H1 (cell line): ENCODE measurements at regions not wholly inside any gene's neighbourhood (a gene's known extent, or its start where the extent isn't known, plus 50 kb on each side); places are given as distances from the start of the nearest gene placed in this dataset.

Experiments
- ASH2L ChIP-seq: fragments of 200-600, 300-600 bp; sonication (generic); IDR thresholded peaks from one replicate; pipeline ENCODE4 v1.7.1; 2017; ENCODE audit warnings: low read length
- BACH1 ChIP-seq: IDR thresholded peaks from 2 replicates; pipeline ENCODE4 v1.6.1; 2012; ENCODE audit warnings: low read length, improper control_type of control experiment
- CBX5 ChIP-seq: fragments of 300-800, 300-1000 bp; sonication (generic); IDR thresholded peaks from 2 replicates; pipeline ENCODE4 v1.7.1; 2016; ENCODE audit warnings: antibody characterized with exemption, low read length, low read depth
- CREB1 ChIP-seq: IDR thresholded peaks from 2 replicates; pipeline ENCODE4 v1.6.1; 2012; ENCODE audit warnings: inconsistent platforms
- RAD21 ChIP-seq, 2 experiments: IDR thresholded peaks in 1 of 2; conservative IDR thresholded peaks in 1 of 2; 2 replicates each; pipeline ENCODE4 v1.6.1; 2011; ENCODE audit warnings: low read depth in 2 of 2, low read length in 2 of 2, improper control_type of control experiment in 1 of 2, inconsistent platforms in 1 of 2, mild to moderate bottlenecking in 1 of 2, moderate library complexity in 1 of 2
- SIN3A ChIP-seq, 2 experiments: IDR thresholded peaks in 1 of 2; conservative IDR thresholded peaks in 1 of 2; 2 replicates each; pipeline ENCODE4 v1.6.1; 2011 to 2012; ENCODE audit warnings: low read length in 2 of 2, improper control_type of control experiment in 1 of 2, low read depth in 1 of 2, mild to moderate bottlenecking in 1 of 2
- SRF ChIP-seq: IDR thresholded peaks from 2 replicates; pipeline ENCODE4 v1.6.1; 2011; ENCODE audit warnings: mild to moderate bottlenecking, low read depth, low read length, moderate library complexity
- YY1 ChIP-seq: IDR thresholded peaks from 2 replicates; pipeline ENCODE4 v1.6.1; 2011; ENCODE audit warnings: low read depth, mild to moderate bottlenecking, low read length
- TF ChIP-seq, protein P1 (sequence below): fragments of 300-600 bp; sonication (generic); IDR thresholded peaks from 2 replicates; pipeline ENCODE4 v1.7.1; 2012; ENCODE audit warnings: low read length, moderate library complexity, mild to moderate bottlenecking, inconsistent platforms; ENCODE audit not compliant: insufficient replicate concordance
- TF ChIP-seq, protein P2 (sequence below): IDR thresholded peaks from 2 replicates; pipeline ENCODE4 v1.6.1; 2011; ENCODE audit warnings: low read length, improper control_type of control experiment
- TF ChIP-seq, protein P3 (sequence below): IDR thresholded peaks from 2 replicates; pipeline ENCODE4 v1.6.1; 2011; ENCODE audit warnings: low read depth, mild to moderate bottlenecking, low read length; ENCODE audit not compliant: insufficient read depth

DNA sequence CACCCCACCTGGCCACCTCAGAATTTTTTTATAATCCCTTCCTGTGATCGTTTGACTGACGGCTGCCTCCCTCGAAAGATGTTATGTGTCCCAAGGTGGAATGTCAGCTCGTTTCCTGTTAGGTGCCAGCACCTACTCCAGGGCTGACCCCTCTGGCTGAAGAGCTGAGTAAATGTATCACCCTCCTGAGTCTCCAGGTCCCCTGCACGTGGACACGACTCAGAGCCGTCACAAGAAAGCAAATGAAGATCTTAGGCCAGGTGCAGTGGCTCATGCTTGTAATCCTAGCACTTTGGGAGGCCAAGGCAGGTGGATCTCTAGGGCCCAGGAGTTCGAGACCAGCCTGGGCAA, 273.2 kb downstream of the C16orf95 start (continued):
- TF ChIP-seq, protein P1, sequence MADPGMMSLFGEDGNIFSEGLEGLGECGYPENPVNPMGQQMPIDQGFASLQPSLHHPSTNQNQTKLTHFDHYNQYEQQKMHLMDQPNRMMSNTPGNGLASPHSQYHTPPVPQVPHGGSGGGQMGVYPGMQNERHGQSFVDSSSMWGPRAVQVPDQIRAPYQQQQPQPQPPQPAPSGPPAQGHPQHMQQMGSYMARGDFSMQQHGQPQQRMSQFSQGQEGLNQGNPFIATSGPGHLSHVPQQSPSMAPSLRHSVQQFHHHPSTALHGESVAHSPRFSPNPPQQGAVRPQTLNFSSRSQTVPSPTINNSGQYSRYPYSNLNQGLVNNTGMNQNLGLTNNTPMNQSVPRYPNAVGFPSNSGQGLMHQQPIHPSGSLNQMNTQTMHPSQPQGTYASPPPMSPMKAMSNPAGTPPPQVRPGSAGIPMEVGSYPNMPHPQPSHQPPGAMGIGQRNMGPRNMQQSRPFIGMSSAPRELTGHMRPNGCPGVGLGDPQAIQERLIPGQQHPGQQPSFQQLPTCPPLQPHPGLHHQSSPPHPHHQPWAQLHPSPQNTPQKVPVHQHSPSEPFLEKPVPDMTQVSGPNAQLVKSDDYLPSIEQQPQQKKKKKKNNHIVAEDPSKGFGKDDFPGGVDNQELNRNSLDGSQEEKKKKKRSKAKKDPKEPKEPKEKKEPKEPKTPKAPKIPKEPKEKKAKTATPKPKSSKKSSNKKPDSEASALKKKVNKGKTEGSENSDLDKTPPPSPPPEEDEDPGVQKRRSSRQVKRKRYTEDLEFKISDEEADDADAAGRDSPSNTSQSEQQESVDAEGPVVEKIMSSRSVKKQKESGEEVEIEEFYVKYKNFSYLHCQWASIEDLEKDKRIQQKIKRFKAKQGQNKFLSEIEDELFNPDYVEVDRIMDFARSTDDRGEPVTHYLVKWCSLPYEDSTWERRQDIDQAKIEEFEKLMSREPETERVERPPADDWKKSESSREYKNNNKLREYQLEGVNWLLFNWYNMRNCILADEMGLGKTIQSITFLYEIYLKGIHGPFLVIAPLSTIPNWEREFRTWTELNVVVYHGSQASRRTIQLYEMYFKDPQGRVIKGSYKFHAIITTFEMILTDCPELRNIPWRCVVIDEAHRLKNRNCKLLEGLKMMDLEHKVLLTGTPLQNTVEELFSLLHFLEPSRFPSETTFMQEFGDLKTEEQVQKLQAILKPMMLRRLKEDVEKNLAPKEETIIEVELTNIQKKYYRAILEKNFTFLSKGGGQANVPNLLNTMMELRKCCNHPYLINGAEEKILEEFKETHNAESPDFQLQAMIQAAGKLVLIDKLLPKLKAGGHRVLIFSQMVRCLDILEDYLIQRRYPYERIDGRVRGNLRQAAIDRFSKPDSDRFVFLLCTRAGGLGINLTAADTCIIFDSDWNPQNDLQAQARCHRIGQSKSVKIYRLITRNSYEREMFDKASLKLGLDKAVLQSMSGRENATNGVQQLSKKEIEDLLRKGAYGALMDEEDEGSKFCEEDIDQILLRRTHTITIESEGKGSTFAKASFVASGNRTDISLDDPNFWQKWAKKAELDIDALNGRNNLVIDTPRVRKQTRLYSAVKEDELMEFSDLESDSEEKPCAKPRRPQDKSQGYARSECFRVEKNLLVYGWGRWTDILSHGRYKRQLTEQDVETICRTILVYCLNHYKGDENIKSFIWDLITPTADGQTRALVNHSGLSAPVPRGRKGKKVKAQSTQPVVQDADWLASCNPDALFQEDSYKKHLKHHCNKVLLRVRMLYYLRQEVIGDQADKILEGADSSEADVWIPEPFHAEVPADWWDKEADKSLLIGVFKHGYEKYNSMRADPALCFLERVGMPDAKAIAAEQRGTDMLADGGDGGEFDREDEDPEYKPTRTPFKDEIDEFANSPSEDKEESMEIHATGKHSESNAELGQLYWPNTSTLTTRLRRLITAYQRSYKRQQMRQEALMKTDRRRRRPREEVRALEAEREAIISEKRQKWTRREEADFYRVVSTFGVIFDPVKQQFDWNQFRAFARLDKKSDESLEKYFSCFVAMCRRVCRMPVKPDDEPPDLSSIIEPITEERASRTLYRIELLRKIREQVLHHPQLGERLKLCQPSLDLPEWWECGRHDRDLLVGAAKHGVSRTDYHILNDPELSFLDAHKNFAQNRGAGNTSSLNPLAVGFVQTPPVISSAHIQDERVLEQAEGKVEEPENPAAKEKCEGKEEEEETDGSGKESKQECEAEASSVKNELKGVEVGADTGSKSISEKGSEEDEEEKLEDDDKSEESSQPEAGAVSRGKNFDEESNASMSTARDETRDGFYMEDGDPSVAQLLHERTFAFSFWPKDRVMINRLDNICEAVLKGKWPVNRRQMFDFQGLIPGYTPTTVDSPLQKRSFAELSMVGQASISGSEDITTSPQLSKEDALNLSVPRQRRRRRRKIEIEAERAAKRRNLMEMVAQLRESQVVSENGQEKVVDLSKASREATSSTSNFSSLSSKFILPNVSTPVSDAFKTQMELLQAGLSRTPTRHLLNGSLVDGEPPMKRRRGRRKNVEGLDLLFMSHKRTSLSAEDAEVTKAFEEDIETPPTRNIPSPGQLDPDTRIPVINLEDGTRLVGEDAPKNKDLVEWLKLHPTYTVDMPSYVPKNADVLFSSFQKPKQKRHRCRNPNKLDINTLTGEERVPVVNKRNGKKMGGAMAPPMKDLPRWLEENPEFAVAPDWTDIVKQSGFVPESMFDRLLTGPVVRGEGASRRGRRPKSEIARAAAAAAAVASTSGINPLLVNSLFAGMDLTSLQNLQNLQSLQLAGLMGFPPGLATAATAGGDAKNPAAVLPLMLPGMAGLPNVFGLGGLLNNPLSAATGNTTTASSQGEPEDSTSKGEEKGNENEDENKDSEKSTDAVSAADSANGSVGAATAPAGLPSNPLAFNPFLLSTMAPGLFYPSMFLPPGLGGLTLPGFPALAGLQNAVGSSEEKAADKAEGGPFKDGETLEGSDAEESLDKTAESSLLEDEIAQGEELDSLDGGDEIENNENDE = no peak
- TF ChIP-seq BACH1 (no peak), YY1 (no peak), SRF (no peak), SIN3A (conservative IDR thresholded peaks at IDR 0.05 in 1 of 2, IDR thresholded peaks at IDR 0.05 in 1 of 2; ENCODE audit: low read depth in 1 of 2, low read length in 2 of 2) (no peak), RAD21 (IDR thresholded peaks at IDR 0.05 in 1 of 2, conservative IDR thresholded peaks at IDR 0.05 in 1 of 2; ENCODE audit: low read depth in 2 of 2, low read length in 2 of 2) (no peak), ASH2L (no peak), CBX5 (no peak), CREB1 (no peak)
- TF ChIP-seq, protein P2, sequence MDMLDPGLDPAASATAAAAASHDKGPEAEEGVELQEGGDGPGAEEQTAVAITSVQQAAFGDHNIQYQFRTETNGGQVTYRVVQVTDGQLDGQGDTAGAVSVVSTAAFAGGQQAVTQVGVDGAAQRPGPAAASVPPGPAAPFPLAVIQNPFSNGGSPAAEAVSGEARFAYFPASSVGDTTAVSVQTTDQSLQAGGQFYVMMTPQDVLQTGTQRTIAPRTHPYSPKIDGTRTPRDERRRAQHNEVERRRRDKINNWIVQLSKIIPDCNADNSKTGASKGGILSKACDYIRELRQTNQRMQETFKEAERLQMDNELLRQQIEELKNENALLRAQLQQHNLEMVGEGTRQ = no peak
- TF ChIP-seq, protein P3, sequence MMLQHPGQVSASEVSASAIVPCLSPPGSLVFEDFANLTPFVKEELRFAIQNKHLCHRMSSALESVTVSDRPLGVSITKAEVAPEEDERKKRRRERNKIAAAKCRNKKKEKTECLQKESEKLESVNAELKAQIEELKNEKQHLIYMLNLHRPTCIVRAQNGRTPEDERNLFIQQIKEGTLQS = no peak
